ENCODE measurements at regions not wholly inside any gene's neighbourhood (a gene's known extent, or its start where the extent isn't known, plus 50 kb on each side); places are given as distances from the start of the nearest gene placed in this dataset.

GRCh38 chr12:95412482-95413311 lies 61.3 kb upstream of the METAP2 start:
- H3K4me3 ChIP-seq (ENCODE audit: low read depth, low read length): no peak overlapping the region
- no peak for TF ChIP-seq CTCF (IDR thresholded peaks at IDR 0.05; ENCODE audit: low read depth, low read length)

- no peak for TF ChIP-seq CTCF (IDR thresholded peaks at IDR 0.05; ENCODE audit: low read depth, low read length)
These were observed 60.4 kb upstream of the METAP2 start for GRCh38 chr12:95413576-95413975.

GRCh38 chr12:95415451-95415850 lies 58.5 kb upstream of the METAP2 start:
- TF ChIP-seq CTCF (IDR thresholded peaks at IDR 0.05; ENCODE audit: low read depth, low read length): no peak

More at GRCh38 chr12:95413576-95413975, 60.4 kb upstream of the METAP2 start:
- H3K4me3 ChIP-seq (ENCODE audit: low read depth, low read length): no peak overlapping the region

GRCh38 chr12:95416111-95416636 lies 57.8 kb upstream of the METAP2 start:
- no peak overlapping the region for H3K4me3 ChIP-seq (ENCODE audit: low read depth, low read length)
- no peak for TF ChIP-seq CTCF (IDR thresholded peaks at IDR 0.05; ENCODE audit: low read depth, low read length)

More at GRCh38 chr12:95415451-95415850, 58.5 kb upstream of the METAP2 start:
- no peak overlapping the region for H3K4me3 ChIP-seq (ENCODE audit: low read depth, low read length)

GRCh38 chr12:95417372-95417771 lies 56.6 kb upstream of the METAP2 start:
- TF ChIP-seq CTCF (IDR thresholded peaks at IDR 0.05; ENCODE audit: low read depth, low read length): no peak

GRCh38 chr12:95418142-95418541 lies 55.8 kb upstream of the METAP2 start:
- no peak for TF ChIP-seq CTCF (IDR thresholded peaks at IDR 0.05; ENCODE audit: low read depth, low read length)
- H3K4me3 ChIP-seq (ENCODE audit: low read depth, low read length): no peak overlapping the region

More at GRCh38 chr12:95417372-95417771, 56.6 kb upstream of the METAP2 start:
- no peak overlapping the region for H3K4me3 ChIP-seq (ENCODE audit: low read depth, low read length)
